ENCODE measurements at regions not wholly inside any gene's neighbourhood (a gene's known extent, or its start where the extent isn't known, plus 50 kb on each side); places are given as distances from the start of the nearest gene placed in this dataset.

DNA sequence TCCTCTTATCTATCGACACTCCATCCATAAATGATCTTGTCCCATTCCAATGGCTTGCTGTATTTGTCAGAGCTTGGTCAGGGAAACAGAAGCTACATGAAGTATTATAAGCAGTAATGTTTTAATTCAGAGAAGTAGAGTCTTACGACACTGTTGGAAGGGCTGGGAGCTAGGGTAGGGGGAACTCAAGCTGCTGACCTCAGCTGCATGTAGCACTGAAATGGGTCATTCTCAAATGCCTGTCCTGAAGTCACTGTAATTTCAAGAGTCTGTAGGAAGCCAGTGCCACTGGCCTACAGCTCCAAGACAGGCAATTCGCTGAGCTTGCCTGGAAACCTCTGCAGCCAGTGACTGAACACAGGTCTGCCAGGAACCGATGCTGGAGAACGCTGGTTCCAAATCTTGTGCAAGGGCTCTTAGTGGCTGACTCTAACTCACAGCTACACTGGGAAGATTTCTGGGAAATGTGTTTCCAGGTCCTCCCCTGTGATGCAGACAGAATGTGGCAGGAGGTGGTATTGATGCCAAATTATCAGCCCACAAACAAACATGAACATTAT is 532.4 kb downstream of the CCDC171 start:
- WGBS, 10 experiments, result 30 to 100% (median 80%) methylated on average over 1 to 4 of the region's 5 CpGs; no CpG with 5 or more reads in 3 of the 10 experiments
- Histone ChIP-seq H3K4me3 (no peak overlapping the region), H3K4me1 (replicated peaks in 1 of 2) (no peaks in the 10 kb centered on the region), H3K27ac (no peak overlapping the region)
- peak in 1 of 8 experiments; percentile 73 for ATAC-seq (replicated peaks in 6 of 8)
- in situ Hi-C loops (cut with MboI; ENCODE audit: low pct_unique_long_range_greater_than_20kb in 2 of 9, low sequenced_read_pairs in 9 of 9, unreplicated experiment in 9 of 9), result no loop called here

DNA sequence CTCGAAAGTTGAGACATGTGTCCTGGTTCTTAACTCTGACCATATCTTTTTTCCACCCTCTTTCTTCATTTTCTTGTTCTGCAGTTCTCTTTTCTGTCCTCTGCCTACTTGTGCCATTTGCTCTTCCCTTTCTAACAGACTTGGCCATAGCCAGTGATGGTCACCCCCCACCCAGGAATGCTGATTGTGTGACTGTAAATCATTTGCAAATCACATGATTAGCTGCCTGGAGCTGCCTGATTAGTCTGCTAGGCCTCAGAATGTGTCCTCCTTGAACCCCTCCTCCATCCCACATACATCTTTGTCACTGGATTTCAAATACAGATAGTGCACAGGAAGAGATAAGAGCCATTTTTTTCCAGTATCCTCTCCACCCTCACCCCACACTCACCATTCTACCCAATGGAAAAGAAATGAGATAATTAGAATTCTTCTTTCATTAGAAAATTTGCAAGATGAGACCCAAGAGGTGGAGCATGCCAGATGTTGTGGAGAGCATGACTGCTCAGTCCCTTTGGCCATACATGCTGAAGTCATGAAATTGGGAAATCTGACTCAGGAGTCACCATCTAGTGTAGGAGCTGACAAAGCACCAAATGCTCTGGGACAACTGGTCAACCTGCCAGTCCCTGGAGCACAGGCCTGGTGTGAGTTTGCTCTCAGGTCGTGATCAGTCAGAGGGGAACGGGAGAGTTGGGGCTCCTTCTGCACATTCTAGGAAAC is 538.2 kb downstream of the CCDC171 start:
- Histone ChIP-seq H3K4me3 (no peak overlapping the region), H3K4me1 (replicated peaks in 1 of 2) (peaks cover 2 to 4% of the 10 kb centered on the region in 2 donors), H3K27ac (no peak overlapping the region)
- peak in 2 of 8 experiments; percentile 59 to 68 for ATAC-seq (replicated peaks in 6 of 8)
- 0 to 100% (median 82%) methylated on average over 1 to 3 of the region's 3 CpGs; no CpG with 5 or more reads in 2 of the 10 experiments for WGBS, 10 experiments
- in situ Hi-C loops (cut with MboI; ENCODE audit: low pct_unique_long_range_greater_than_20kb in 2 of 9, low sequenced_read_pairs in 9 of 9, unreplicated experiment in 9 of 9), result no loop called here

DNA sequence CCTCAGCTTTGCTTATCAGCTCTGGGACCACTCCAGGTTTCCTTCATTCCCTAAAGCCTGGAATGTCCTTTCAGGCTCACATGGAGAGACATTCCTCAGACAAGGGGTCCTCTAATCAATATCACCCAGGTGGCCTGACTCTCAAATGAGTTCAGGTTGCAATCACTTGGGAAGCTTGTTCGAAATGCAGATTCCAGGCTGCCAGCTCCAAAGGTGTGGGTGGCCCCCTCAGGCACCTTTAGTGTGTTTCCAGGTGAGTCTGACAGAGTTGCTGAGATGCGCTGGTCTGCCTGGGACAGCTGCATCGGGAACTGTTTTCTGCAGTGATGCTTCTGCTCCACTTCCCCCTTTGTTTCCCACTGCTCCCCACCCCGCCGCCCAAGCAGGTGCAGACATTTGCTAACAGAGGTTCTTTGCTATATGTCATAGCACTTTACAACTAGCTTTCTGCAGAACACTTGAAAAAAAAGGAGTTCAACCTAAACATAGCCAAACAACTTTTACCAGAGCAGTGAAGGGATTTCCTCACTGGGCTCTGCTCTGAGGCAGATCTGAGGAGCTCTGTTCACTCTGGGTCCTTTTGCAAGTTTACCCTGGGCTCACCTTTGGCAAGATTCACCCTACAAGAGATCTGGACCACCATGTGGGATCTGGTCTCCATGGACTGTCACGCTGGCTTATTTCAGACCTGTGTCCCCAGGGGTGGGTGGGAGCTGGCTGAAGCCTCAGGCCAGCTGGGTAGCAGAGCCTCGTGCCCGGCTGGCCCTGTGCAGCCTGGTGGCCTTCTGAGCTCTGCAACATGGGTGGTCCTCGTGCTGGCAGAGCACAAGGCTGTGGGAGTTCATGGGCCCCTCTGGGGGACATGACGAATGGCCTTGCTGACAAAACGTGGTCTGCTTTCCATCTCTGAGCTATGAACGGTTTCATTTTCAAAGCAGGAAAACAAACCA is 539.6 kb downstream of the CCDC171 start:
- H3K4me3 ChIP-seq, result no peak overlapping the region
- peak in 1 of 8 experiments; percentile 29 for ATAC-seq (replicated peaks in 6 of 8)
- WGBS, 10 experiments, result 60 to 90% (median 70%) methylated on average over 1 to 4 of the region's 12 CpGs; no CpG with 5 or more reads in 3 of the 10 experiments
- H3K4me1 ChIP-seq (replicated peaks in 1 of 2), result peaks cover 2 to 4% of the 10 kb centered on the region in 2 donors
- in situ Hi-C loops (cut with MboI; ENCODE audit: low pct_unique_long_range_greater_than_20kb in 2 of 9, low sequenced_read_pairs in 9 of 9, unreplicated experiment in 9 of 9), result no loop called here
- no peak overlapping the region for H3K27ac ChIP-seq

DNA sequence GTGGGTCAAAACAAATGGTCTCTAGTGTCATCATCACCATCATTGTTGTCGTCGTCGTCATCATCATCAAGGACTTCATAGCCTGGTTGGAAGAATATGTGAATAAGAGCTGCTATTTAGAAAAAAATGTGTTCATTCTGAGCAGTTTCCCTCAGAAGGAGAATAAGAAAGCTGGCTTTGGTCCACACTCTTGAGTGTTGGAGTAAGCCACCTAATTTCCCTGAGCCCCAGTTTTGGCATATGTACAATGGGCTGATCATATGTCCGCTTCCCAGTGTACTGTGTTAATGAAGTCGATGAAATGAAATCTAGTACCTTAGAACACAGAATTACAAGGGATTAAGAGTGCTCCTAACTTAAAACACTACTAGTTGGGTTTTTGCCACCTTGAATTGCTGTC is 545.5 kb downstream of the CCDC171 start:
- no peak for ATAC-seq (replicated peaks in 6 of 8)
- in situ Hi-C loops (cut with MboI; ENCODE audit: low pct_unique_long_range_greater_than_20kb in 2 of 9, low sequenced_read_pairs in 9 of 9, unreplicated experiment in 9 of 9), result no loop called here

DNA sequence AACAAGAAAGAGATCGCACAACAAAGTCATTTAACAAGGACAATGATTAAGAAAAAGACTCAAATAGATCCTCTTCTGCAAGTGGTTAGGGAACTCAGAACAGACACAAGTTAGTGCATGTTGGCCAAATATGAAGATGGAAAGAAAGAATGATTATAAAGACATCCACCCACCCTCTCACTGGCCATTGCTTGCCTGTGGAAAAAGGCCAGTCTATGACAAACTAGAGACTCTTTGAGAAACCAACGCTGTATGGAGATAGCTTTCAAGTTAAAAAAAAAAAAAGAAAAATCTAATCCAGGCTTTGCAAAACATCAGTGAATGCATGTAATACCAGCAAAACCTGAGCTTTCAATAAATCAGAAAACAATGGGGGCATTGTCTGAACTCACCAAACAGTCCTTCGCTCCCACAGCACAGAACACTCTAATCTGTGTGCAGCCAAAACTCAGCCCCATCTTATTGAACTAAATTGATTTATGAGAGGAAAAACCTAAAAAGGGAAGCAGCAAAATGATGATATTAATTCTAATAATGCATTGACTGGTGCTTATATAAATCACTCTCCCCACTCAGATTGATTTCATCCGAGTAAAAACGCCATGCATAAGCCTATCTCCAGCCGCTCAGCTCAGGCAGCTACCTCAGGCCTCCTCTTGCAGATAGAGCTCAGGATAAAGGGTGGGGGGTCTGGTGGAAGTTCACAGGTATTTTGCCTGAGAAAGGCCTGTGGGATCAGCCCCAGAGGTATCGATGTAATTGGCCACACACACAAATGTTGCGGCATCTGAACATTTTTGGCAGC is 547.1 kb downstream of the CCDC171 start:
- H3K27ac ChIP-seq, result peak overlapping the region; percentile 74 to 77
- peak in 6 of 8 experiments; percentile 37 to 61 (median 56) for ATAC-seq (replicated peaks in 6 of 8)
- in situ Hi-C loops (cut with MboI; ENCODE audit: low pct_unique_long_range_greater_than_20kb in 2 of 9, low sequenced_read_pairs in 9 of 9, unreplicated experiment in 9 of 9), result no loop called here

More for the DNA sequence above, 545.5 kb downstream of the CCDC171 start:
- no peak overlapping the region for H3K27ac ChIP-seq
- peaks cover 44 to 46% of the 10 kb centered on the region in 2 donors for H3K4me1 ChIP-seq (replicated peaks in 1 of 2)
- no peak overlapping the region for H3K4me3 ChIP-seq
- 72 to 100% (median 90%) methylated on average over 1 to 5 of the region's 5 CpGs for WGBS, 10 experiments

DNA sequence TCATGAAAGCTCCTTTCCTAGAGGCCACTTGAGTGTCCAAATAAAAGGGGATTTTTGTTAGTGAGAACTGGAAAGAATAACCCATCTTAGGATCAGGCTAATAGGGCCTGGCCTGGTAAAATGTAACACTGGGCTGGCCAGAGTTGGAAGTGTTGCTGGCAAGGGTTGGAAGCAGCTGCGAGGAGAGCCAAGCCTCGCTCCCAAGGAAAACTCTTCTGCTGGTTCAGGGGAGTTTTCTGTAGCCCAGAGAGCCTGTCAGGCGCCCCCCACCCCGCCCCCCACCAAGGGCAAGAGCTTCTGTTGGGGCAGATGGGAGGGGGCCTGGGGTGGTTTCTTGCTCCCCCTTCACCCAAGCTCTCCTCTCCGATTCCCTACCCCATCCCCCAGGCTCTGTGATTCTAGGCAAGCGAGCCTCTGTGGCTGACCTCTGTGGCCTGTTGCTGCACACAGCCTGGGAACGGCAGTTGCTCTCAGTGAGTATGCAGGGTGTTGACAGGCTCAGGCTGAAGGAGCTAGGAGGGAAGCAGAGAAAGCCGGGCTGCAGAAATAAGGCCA is 547.8 kb downstream of the CCDC171 start:
- peak in 6 of 8 experiments; percentile 23 to 91 (median 87) for ATAC-seq (replicated peaks in 6 of 8)
- WGBS, 10 experiments, result no CpG with 5 or more reads among the region's 8 CpGs

More for the DNA sequence above, 547.1 kb downstream of the CCDC171 start:
- WGBS, 10 experiments, result 24 to 100% (median 62%) methylated on average over 2 to 8 of the region's 8 CpGs
- H3K4me1 ChIP-seq (replicated peaks in 1 of 2), result peaks cover 56 to 57% of the 10 kb centered on the region in 2 donors
- no peak overlapping the region for H3K4me3 ChIP-seq

DNA sequence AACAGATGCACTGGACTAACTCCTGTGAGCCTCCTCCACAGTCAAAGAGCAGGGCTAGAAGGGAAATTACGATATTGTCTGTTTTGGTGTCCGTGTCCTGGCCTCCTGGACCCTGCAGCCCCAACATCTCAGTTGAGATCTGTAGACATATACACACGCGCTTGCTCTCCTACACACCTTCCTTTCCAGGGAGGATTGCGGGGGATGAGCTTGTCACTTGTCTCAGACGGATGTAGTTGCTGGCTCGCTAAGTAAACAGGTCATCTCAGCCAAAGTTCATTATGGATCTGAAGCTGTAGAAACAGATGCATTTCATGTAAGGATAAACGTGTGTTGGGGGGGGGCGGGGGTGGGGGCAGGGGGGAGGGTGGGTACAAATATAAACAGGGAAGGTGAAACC is 549.3 kb downstream of the CCDC171 start:
- in situ Hi-C loops (cut with MboI; ENCODE audit: low pct_unique_long_range_greater_than_20kb in 2 of 9, low sequenced_read_pairs in 9 of 9, unreplicated experiment in 9 of 9), result no loop called here
- no peak for ATAC-seq (replicated peaks in 6 of 8)
- H3K4me3 ChIP-seq, result no peak overlapping the region
- H3K4me1 ChIP-seq (replicated peaks in 1 of 2), result peaks cover 71 to 75% of the 10 kb centered on the region in 2 donors
- 67 to 100% (median 93%) methylated on average over 1 to 4 of the region's 9 CpGs; no CpG with 5 or more reads in 6 of the 10 experiments for WGBS, 10 experiments
- H3K27ac ChIP-seq, result no peak overlapping the region

More for the DNA sequence above, 547.8 kb downstream of the CCDC171 start:
- H3K4me3 ChIP-seq, result no peak overlapping the region
- in situ Hi-C loops (cut with MboI; ENCODE audit: low pct_unique_long_range_greater_than_20kb in 2 of 9, low sequenced_read_pairs in 9 of 9, unreplicated experiment in 9 of 9), result no loop called here
- H3K4me1 ChIP-seq (replicated peaks in 1 of 2), result peaks cover 63 to 64% of the 10 kb centered on the region in 2 donors
- peak overlapping the region; percentile 74 to 77 for H3K27ac ChIP-seq

DNA sequence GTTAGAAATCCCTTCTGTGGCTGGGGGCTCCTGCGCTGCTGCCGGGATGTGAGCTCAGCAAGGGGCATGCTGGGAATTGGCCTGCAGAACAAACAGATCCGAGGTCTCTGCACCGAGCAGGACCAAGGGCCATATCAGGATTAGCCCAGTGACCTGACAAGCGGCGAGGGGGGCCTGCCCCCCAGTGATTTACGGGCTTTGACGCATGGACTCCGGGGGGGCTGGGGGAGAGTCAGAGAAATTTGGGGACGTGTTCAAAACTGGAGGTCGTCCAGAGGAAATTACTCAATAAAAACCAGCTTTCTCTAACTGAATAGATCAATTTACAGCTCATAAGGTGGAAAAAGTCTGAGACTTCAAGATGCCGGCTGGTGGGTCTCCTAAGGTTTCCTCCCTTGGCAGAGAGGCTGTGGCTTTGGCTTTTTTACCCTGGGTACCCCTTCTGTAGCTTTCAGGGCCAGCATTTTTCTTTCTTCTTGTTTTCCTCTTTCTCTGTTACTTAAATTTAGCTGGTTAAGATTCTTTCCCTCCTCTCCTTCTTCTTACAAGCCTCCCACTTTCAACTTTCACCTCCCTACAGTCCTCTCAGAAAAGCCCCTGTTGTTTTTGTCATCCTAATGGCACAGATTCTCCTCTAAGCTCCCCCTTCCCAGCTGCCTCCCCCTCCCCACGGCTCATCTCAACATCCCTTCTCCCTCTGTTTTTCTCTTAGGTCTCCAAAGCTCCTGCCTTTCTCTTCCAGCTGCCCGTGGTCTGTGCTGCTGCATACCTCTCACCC is 551.0 kb downstream of the CCDC171 start:
- no peak overlapping the region for H3K4me3 ChIP-seq

DNA sequence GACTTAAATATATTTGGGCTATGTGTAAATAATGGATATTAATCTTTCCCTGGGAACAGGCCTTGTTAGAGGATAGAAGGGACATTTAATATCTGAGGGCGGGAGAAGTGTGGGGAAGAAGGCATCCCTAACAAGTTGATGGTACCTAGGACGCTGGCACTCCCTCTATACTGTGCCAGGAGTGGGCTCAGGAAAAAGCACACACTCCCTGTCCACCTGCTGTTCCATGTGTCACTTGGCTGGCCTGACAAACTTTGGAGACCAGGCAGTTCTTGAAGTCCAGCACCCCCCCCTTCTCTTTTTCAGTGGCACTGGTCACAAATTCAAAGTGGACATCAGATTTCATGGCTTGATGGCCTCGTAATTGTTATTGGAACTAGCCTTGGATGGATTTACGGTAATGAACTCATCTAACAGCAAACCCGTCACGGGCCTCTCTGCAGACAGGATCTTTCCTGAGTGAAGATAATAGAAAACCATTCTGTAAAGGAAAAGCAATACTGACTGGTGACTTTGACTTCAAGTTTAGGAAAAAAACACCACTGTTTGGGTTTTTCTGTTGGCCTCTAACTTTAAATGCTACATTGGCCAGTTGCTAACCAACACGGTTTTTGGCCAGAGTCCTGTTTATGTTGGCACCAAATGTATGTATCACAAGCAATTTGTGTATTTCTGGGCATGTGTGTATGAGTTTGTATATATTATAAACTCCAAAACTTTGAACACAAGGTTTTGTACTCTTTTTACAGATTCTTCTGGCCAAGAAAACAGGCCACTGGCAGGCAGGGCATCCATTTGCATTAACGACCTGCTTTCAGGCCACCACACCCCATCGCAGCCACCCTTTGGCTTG is 552.6 kb downstream of the CCDC171 start:
- H3K27ac ChIP-seq, result no peak overlapping the region
- in situ Hi-C loops (cut with MboI; ENCODE audit: low pct_unique_long_range_greater_than_20kb in 2 of 9, low sequenced_read_pairs in 9 of 9, unreplicated experiment in 9 of 9), result no loop called here
- H3K4me1 ChIP-seq (replicated peaks in 1 of 2), result peaks cover 57 to 58% of the 10 kb centered on the region in 2 donors
- WGBS, 10 experiments, result 16 to 100% (median 70%) methylated on average over 1 to 5 of the region's 9 CpGs
- ATAC-seq (replicated peaks in 6 of 8), result peak in 5 of 8 experiments; percentile 28 to 42 (median 33)
- no peak overlapping the region for H3K4me3 ChIP-seq

More for the DNA sequence above, 551.0 kb downstream of the CCDC171 start:
- in situ Hi-C loops (cut with MboI; ENCODE audit: low pct_unique_long_range_greater_than_20kb in 2 of 9, low sequenced_read_pairs in 9 of 9, unreplicated experiment in 9 of 9), result no loop called here
- Histone ChIP-seq H3K4me1 (replicated peaks in 1 of 2) (peaks cover 71 to 73% of the 10 kb centered on the region in 2 donors), H3K27ac (peak overlapping the region in 1 of 2 donors; percentile 35)
- 24 to 100% (median 47%) methylated on average over 2 to 11 of the region's 14 CpGs for WGBS, 10 experiments
- peak in 5 of 8 experiments; percentile 16 to 46 (median 27) for ATAC-seq (replicated peaks in 6 of 8)

DNA sequence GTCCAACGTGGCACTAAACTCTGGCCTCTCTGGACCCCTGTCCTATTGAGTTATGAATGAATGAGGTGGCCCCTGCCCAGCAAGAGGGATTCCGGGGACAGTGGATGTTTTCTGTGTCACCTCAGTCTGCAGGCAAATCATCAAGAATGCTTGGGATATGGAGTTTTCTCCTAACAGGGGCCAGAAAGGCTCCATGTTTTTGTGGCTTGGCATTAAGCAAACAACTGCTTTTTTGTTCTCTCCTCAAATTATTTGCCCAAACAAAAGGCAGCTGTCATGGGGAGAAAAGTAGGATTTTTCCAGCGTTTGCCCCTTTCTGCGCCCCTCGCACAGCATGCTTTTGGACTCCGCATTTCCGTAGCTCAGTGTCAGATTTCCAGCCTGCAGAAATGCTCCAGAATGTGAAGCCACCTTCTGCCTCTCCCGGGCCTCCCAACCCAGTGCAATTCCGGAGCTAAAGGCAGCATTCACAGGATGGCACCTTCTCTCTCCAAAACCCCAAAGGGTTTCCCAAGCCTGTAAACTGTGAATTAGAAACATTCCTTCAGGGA is 553.3 kb downstream of the CCDC171 start:
- in situ Hi-C loops (cut with MboI; ENCODE audit: low pct_unique_long_range_greater_than_20kb in 2 of 9, low sequenced_read_pairs in 9 of 9, unreplicated experiment in 9 of 9), result no loop called here
- Histone ChIP-seq H3K4me1 (replicated peaks in 1 of 2) (peaks cover 50 to 51% of the 10 kb centered on the region in 2 donors), H3K4me3 (no peak overlapping the region), H3K27ac (no peak overlapping the region)
- 0 to 100% (median 50%) methylated on average over 1 to 9 of the region's 9 CpGs; no CpG with 5 or more reads in 4 of the 10 experiments for WGBS, 10 experiments
- peak in 5 of 8 experiments; percentile 41 to 75 (median 60) for ATAC-seq (replicated peaks in 6 of 8)

All from motor neuron (in vitro differentiated cells).